ENCODE measurements at regions not wholly inside any gene's neighbourhood (a gene's known extent, or its start where the extent isn't known, plus 50 kb on each side); places are given as distances from the start of the nearest gene placed in this dataset.
"Not testable (repeated sequence)": the region's sequence is repeated elsewhere in the genome, so short reads cannot be mapped to it uniquely, and the experiment has no call there.

- H3K4me1 Mint-ChIP-seq (ENCODE audit: low read depth); H3K27ac Mint-ChIP-seq; H3K27me3 Mint-ChIP-seq (ENCODE audit: low read depth); intact Hi-C loops (cut with micrococcal nuclease); DNase-seq (ENCODE audit: low spot score); H3K4me3 Mint-ChIP-seq (ENCODE audit: low read depth); H3K36me3 Mint-ChIP-seq (ENCODE audit: low read depth): not testable (repeated sequence)
- H3K9me3 Mint-ChIP-seq: peaks cover 18% of the 10 kb centered on the region
These were observed 824.7 kb downstream of the LRRTM4 start for GRCh38 chr2:76697439-76697838.

- no peak for DNase-seq (ENCODE audit: low spot score)
- intact Hi-C loops (cut with micrococcal nuclease): no loop called here
- Mint-ChIP-seq H3K36me3 (ENCODE audit: low read depth) (no peaks in the 10 kb centered on the region), H3K9me3 (peaks cover 22% of the 10 kb centered on the region), H3K27ac (no peak overlapping the region), H3K4me3 (ENCODE audit: low read depth) (no peak overlapping the region), H3K4me1 (ENCODE audit: low read depth) (no peaks in the 10 kb centered on the region), H3K27me3 (ENCODE audit: low read depth) (no peaks in the 10 kb centered on the region)
These were observed 829.3 kb downstream of the LRRTM4 start for GRCh38 chr2:76692908-76693307.

- no peaks in the 10 kb centered on the region for H3K27me3 Mint-ChIP-seq (ENCODE audit: low read depth)
- H3K36me3 Mint-ChIP-seq (ENCODE audit: low read depth): no peaks in the 10 kb centered on the region
- intact Hi-C loops (cut with micrococcal nuclease): no loop called here
- H3K27ac Mint-ChIP-seq: no peak overlapping the region
- DNase-seq (ENCODE audit: low spot score): no peak
- H3K4me1 Mint-ChIP-seq (ENCODE audit: low read depth): no peaks in the 10 kb centered on the region
- no peak overlapping the region for H3K4me3 Mint-ChIP-seq (ENCODE audit: low read depth)
- peaks cover 33% of the 10 kb centered on the region for H3K9me3 Mint-ChIP-seq
These were observed 833.4 kb downstream of the LRRTM4 start for GRCh38 chr2:76688732-76689131.

GRCh38 chr2:76687923-76688322, 834.3 kb downstream of the LRRTM4 start:
- Mint-ChIP-seq H3K36me3 (ENCODE audit: low read depth) (no peaks in the 10 kb centered on the region), H3K4me3 (ENCODE audit: low read depth) (no peak overlapping the region), H3K27ac (no peak overlapping the region), H3K27me3 (ENCODE audit: low read depth) (no peaks in the 10 kb centered on the region), H3K9me3 (peaks cover 33% of the 10 kb centered on the region), H3K4me1 (ENCODE audit: low read depth) (no peaks in the 10 kb centered on the region)
- no peak for DNase-seq (ENCODE audit: low spot score)
- intact Hi-C loops (cut with micrococcal nuclease): no loop called here

GRCh38 chr2:76684756-76685155, 837.4 kb downstream of the LRRTM4 start:
- Mint-ChIP-seq H3K36me3 (ENCODE audit: low read depth) (no peaks in the 10 kb centered on the region), H3K4me1 (ENCODE audit: low read depth) (no peaks in the 10 kb centered on the region), H3K4me3 (ENCODE audit: low read depth) (no peak overlapping the region), H3K27me3 (ENCODE audit: low read depth) (no peaks in the 10 kb centered on the region), H3K9me3 (peaks cover 35% of the 10 kb centered on the region), H3K27ac (no peak overlapping the region)
- no peak for DNase-seq (ENCODE audit: low spot score)
- intact Hi-C loops (cut with micrococcal nuclease): no loop called here

GRCh38 chr2:76679025-76679396, 843.2 kb downstream of the LRRTM4 start:
- H3K4me1 Mint-ChIP-seq (ENCODE audit: low read depth): no peaks in the 10 kb centered on the region
- H3K4me3 Mint-ChIP-seq (ENCODE audit: low read depth): no peak overlapping the region
- no peak for DNase-seq (ENCODE audit: low spot score)
- intact Hi-C loops (cut with micrococcal nuclease): no loop called here
- no peaks in the 10 kb centered on the region for H3K36me3 Mint-ChIP-seq (ENCODE audit: low read depth)
- H3K9me3 Mint-ChIP-seq: peaks cover 15% of the 10 kb centered on the region
- no peaks in the 10 kb centered on the region for H3K27me3 Mint-ChIP-seq (ENCODE audit: low read depth)
- H3K27ac Mint-ChIP-seq: no peak overlapping the region

- Mint-ChIP-seq H3K36me3 (ENCODE audit: low read depth) (no peaks in the 10 kb centered on the region), H3K27ac (no peak overlapping the region), H3K4me1 (ENCODE audit: low read depth) (no peaks in the 10 kb centered on the region), H3K27me3 (ENCODE audit: low read depth) (no peaks in the 10 kb centered on the region), H3K9me3 (peaks cover 12% of the 10 kb centered on the region), H3K4me3 (ENCODE audit: low read depth) (no peak overlapping the region)
- no peak for DNase-seq (ENCODE audit: low spot score)
- intact Hi-C loops (cut with micrococcal nuclease): no loop called here
These were observed 843.7 kb downstream of the LRRTM4 start for GRCh38 chr2:76678383-76679024.

GRCh38 chr2:76675212-76675611, 847.0 kb downstream of the LRRTM4 start:
- Mint-ChIP-seq H3K4me3 (ENCODE audit: low read depth) (no peak overlapping the region), H3K9me3 (peaks cover 16% of the 10 kb centered on the region), H3K27me3 (ENCODE audit: low read depth) (no peaks in the 10 kb centered on the region), H3K36me3 (ENCODE audit: low read depth) (no peaks in the 10 kb centered on the region), H3K27ac (no peak overlapping the region), H3K4me1 (ENCODE audit: low read depth) (no peaks in the 10 kb centered on the region)
- intact Hi-C loops (cut with micrococcal nuclease): no loop called here
- no peak for DNase-seq (ENCODE audit: low spot score)

- no peak overlapping the region for H3K4me3 Mint-ChIP-seq (ENCODE audit: low read depth)
- intact Hi-C loops (cut with micrococcal nuclease): no loop called here
- no peaks in the 10 kb centered on the region for H3K36me3 Mint-ChIP-seq (ENCODE audit: low read depth)
- peaks cover 15% of the 10 kb centered on the region for H3K9me3 Mint-ChIP-seq
- H3K27ac Mint-ChIP-seq: no peak overlapping the region
- no peaks in the 10 kb centered on the region for H3K27me3 Mint-ChIP-seq (ENCODE audit: low read depth)
- H3K4me1 Mint-ChIP-seq (ENCODE audit: low read depth): no peaks in the 10 kb centered on the region
- no peak for DNase-seq (ENCODE audit: low spot score)
These were observed 849.4 kb downstream of the LRRTM4 start for GRCh38 chr2:76672798-76673197.

- H3K4me1 Mint-ChIP-seq (ENCODE audit: low read depth): no peaks in the 10 kb centered on the region
- H3K4me3 Mint-ChIP-seq (ENCODE audit: low read depth): no peak overlapping the region
- peaks cover 9% of the 10 kb centered on the region for H3K9me3 Mint-ChIP-seq
- H3K27ac Mint-ChIP-seq: no peak overlapping the region
- no peaks in the 10 kb centered on the region for H3K27me3 Mint-ChIP-seq (ENCODE audit: low read depth)
- intact Hi-C loops (cut with micrococcal nuclease): no loop called here
- no peak for DNase-seq (ENCODE audit: low spot score)
- no peaks in the 10 kb centered on the region for H3K36me3 Mint-ChIP-seq (ENCODE audit: low read depth)
These were observed 852.2 kb downstream of the LRRTM4 start for GRCh38 chr2:76669966-76670465.

GRCh38 chr2:76668279-76668678, 853.9 kb downstream of the LRRTM4 start:
- no peak for DNase-seq (ENCODE audit: low spot score)
- Mint-ChIP-seq H3K36me3 (ENCODE audit: low read depth) (no peaks in the 10 kb centered on the region), H3K9me3 (peaks cover 14% of the 10 kb centered on the region), H3K4me1 (ENCODE audit: low read depth) (no peaks in the 10 kb centered on the region), H3K27ac (no peak overlapping the region), H3K27me3 (ENCODE audit: low read depth) (no peaks in the 10 kb centered on the region), H3K4me3 (ENCODE audit: low read depth) (no peak overlapping the region)
- intact Hi-C loops (cut with micrococcal nuclease): no loop called here

- intact Hi-C loops (cut with micrococcal nuclease): no loop called here
- no peak for DNase-seq (ENCODE audit: low spot score)
- Mint-ChIP-seq H3K4me1 (ENCODE audit: low read depth) (no peaks in the 10 kb centered on the region), H3K27ac (no peak overlapping the region), H3K9me3 (peaks cover 13% of the 10 kb centered on the region), H3K4me3 (ENCODE audit: low read depth) (no peak overlapping the region), H3K27me3 (ENCODE audit: low read depth) (no peaks in the 10 kb centered on the region), H3K36me3 (ENCODE audit: low read depth) (no peaks in the 10 kb centered on the region)
These were observed 854.3 kb downstream of the LRRTM4 start for GRCh38 chr2:76667821-76668271.

GRCh38 chr2:76642129-76642528, 880.0 kb downstream of the LRRTM4 start:
- peaks cover 42% of the 10 kb centered on the region for H3K9me3 Mint-ChIP-seq
- H3K27ac Mint-ChIP-seq: no peak overlapping the region
- H3K4me3 Mint-ChIP-seq (ENCODE audit: low read depth): no peak overlapping the region
- no peaks in the 10 kb centered on the region for H3K27me3 Mint-ChIP-seq (ENCODE audit: low read depth)
- intact Hi-C loops (cut with micrococcal nuclease): no loop called here
- H3K4me1 Mint-ChIP-seq (ENCODE audit: low read depth): no peaks in the 10 kb centered on the region
- no peak for DNase-seq (ENCODE audit: low spot score)
- no peaks in the 10 kb centered on the region for H3K36me3 Mint-ChIP-seq (ENCODE audit: low read depth)

- no peaks in the 10 kb centered on the region for H3K27me3 Mint-ChIP-seq (ENCODE audit: low read depth)
- intact Hi-C loops (cut with micrococcal nuclease): no loop called here
- DNase-seq (ENCODE audit: low spot score): no peak
- no peaks in the 10 kb centered on the region for H3K4me1 Mint-ChIP-seq (ENCODE audit: low read depth)
- H3K9me3 Mint-ChIP-seq: peaks cover 42% of the 10 kb centered on the region
- H3K36me3 Mint-ChIP-seq (ENCODE audit: low read depth): no peaks in the 10 kb centered on the region
- no peak overlapping the region for H3K27ac Mint-ChIP-seq
- H3K4me3 Mint-ChIP-seq (ENCODE audit: low read depth): no peak overlapping the region
These were observed 880.7 kb downstream of the LRRTM4 start for GRCh38 chr2:76641506-76641905.

Data from activated T-helper 2 cell treated with anti-CD3 and anti-CD28 coated beads, Interferon-gamma antibody, Interleukin-2, Interleukin-4, amounts not matched to agents 10 μg/mL and 5 μg/mL and 100 μg/mL, durations not matched to agents 14 hours and 24 hours and 36 hours (primary cell).